ENCODE measurements at regions not wholly inside any gene's neighbourhood (a gene's known extent, or its start where the extent isn't known, plus 50 kb on each side); places are given as distances from the start of the nearest gene placed in this dataset.

- no peak for DNase-seq (ENCODE audit: low spot score)
- TF ChIP-seq CTCF (IDR thresholded peaks at IDR 0.05), result no peak
- Histone ChIP-seq H3K4me3 (no peak overlapping the region), H3K27ac (no peak overlapping the region)
Measured at GRCh38 chr5:124315741-124316415, 430.6 kb downstream of the ZNF608 start.

GRCh38 chr5:124310453-124310852 lies 436.0 kb downstream of the ZNF608 start:
- Histone ChIP-seq H3K27ac (no peak overlapping the region), H3K4me3 (no peak overlapping the region)
- no peak for TF ChIP-seq CTCF (IDR thresholded peaks at IDR 0.05)
- DNase-seq (ENCODE audit: low spot score), result no peak

GRCh38 chr5:124309241-124309980 lies 437.0 kb downstream of the ZNF608 start:
- DNase-seq (ENCODE audit: low spot score), result no peak
- no peak overlapping the region for H3K4me3 ChIP-seq
- H3K27ac ChIP-seq, result no peak overlapping the region
- TF ChIP-seq CTCF (IDR thresholded peaks at IDR 0.05), result no peak

GRCh38 chr5:124303366-124303765 lies 443.1 kb downstream of the ZNF608 start:
- DNase-seq (ENCODE audit: low spot score), result no peak
- TF ChIP-seq CTCF (IDR thresholded peaks at IDR 0.05), result no peak
- Histone ChIP-seq H3K4me3 (no peak overlapping the region), H3K27ac (no peak overlapping the region)

- no peak overlapping the region for H3K4me3 ChIP-seq
- H3K27ac ChIP-seq, result no peak overlapping the region
Measured at GRCh38 chr5:124302533-124302932, 443.9 kb downstream of the ZNF608 start.

GRCh38 chr5:124301850-124302249 lies 444.6 kb downstream of the ZNF608 start:
- H3K27ac ChIP-seq, result no peak overlapping the region

More at GRCh38 chr5:124302533-124302932, 443.9 kb downstream of the ZNF608 start:
- DNase-seq (ENCODE audit: low spot score), result no peak
- no peak for TF ChIP-seq CTCF (IDR thresholded peaks at IDR 0.05)

More at GRCh38 chr5:124301850-124302249, 444.6 kb downstream of the ZNF608 start:
- no peak for TF ChIP-seq CTCF (IDR thresholded peaks at IDR 0.05)
- H3K4me3 ChIP-seq, result no peak overlapping the region
- no peak for DNase-seq (ENCODE audit: low spot score)
